ENCODE measurements at regions not wholly inside any gene's neighbourhood (a gene's known extent, or its start where the extent isn't known, plus 50 kb on each side); places are given as distances from the start of the nearest gene placed in this dataset.

DNA sequence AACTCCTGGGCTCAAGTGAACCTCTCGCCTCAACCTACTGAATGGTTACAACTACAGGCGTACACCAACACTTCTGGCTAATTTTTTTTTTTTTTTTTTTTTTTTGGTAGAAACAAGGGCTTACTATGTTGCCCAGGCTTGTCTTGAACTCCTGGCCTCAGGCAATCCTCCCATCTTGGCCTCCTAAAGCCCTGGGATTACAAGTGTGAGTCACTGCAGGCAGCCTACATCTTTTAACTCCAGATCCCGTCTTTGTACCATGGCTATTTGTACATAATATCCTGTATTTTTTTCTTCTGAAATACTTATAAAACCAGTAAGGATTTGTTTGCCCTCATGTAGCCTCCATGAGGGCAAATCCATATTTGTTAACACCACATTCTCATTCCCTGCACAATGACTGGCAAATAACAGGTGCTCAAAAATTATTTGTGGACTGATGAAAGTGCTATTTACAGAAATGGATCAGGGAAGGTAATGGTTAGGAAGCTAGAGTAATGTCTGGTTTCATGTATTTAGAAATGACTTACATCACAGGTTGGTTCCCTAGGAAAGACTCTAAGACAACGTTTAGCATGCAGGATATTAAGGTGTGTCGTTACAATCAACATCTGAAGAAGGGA is 51.9 kb upstream of the POU5F2 start:
- Histone ChIP-seq H3K79me2 (ENCODE audit: insufficient read depth, low read depth) (no peaks in the 10 kb centered on the region), H3K4me1 (ENCODE audit: low read depth, poor library complexity, severe bottlenecking) (no peaks in the 10 kb centered on the region)

GRCh38 chr5:93791518-93791972 is 50.1 kb upstream of the POU5F2 start:
- H3K27ac ChIP-seq = no peak overlapping the region
- TF ChIP-seq, protein P1, sequence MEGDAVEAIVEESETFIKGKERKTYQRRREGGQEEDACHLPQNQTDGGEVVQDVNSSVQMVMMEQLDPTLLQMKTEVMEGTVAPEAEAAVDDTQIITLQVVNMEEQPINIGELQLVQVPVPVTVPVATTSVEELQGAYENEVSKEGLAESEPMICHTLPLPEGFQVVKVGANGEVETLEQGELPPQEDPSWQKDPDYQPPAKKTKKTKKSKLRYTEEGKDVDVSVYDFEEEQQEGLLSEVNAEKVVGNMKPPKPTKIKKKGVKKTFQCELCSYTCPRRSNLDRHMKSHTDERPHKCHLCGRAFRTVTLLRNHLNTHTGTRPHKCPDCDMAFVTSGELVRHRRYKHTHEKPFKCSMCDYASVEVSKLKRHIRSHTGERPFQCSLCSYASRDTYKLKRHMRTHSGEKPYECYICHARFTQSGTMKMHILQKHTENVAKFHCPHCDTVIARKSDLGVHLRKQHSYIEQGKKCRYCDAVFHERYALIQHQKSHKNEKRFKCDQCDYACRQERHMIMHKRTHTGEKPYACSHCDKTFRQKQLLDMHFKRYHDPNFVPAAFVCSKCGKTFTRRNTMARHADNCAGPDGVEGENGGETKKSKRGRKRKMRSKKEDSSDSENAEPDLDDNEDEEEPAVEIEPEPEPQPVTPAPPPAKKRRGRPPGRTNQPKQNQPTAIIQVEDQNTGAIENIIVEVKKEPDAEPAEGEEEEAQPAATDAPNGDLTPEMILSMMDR (conservative IDR thresholded peaks at IDR 0.05; ENCODE audit: low read depth, low read length) = no peak
- no peaks in the 10 kb centered on the region for H3K79me2 ChIP-seq (ENCODE audit: insufficient read depth, low read depth)
- no peaks in the 10 kb centered on the region for H4K20me1 ChIP-seq (ENCODE audit: insufficient read depth)
- H3K4me1 ChIP-seq (ENCODE audit: low read depth, poor library complexity, severe bottlenecking) = no peaks in the 10 kb centered on the region
- no peaks in the 10 kb centered on the region for H3K27me3 ChIP-seq (ENCODE audit: insufficient read depth, low read depth)
- no peak overlapping the region for H3K4me3 ChIP-seq (IDR thresholded peaks at IDR 0.05; ENCODE audit: insufficient read depth, low read depth, low read length)
- H3K9ac ChIP-seq = no peak overlapping the region
- H3K36me3 ChIP-seq (ENCODE audit: insufficient read depth) = no peaks in the 10 kb centered on the region
- H3K4me2 ChIP-seq = no peak overlapping the region
- H2AFZ ChIP-seq (ENCODE audit: low read depth) = no peak overlapping the region

More for the DNA sequence above, 51.9 kb upstream of the POU5F2 start:
- Histone ChIP-seq H3K27ac (no peak overlapping the region), H3K9ac (no peak overlapping the region), H3K27me3 (ENCODE audit: insufficient read depth, low read depth) (no peaks in the 10 kb centered on the region), H2AFZ (ENCODE audit: low read depth) (no peak overlapping the region), H4K20me1 (ENCODE audit: insufficient read depth) (no peaks in the 10 kb centered on the region), H3K4me3 (IDR thresholded peaks at IDR 0.05; ENCODE audit: insufficient read depth, low read depth, low read length) (no peak overlapping the region), H3K36me3 (ENCODE audit: insufficient read depth) (no peaks in the 10 kb centered on the region), H3K4me2 (no peak overlapping the region)
- TF ChIP-seq, protein P1 (conservative IDR thresholded peaks at IDR 0.05; ENCODE audit: low read depth, low read length) = no peak
